HG03432 (cell line): ENCODE measurements at regions not wholly inside any gene's neighbourhood (a gene's known extent, or its start where the extent isn't known, plus 50 kb on each side); places are given as distances from the start of the nearest gene placed in this dataset.

Source experiments
- ATAC-seq: cut with Tn5 transposase; IDR thresholded peaks from one replicate; pipeline ENCODE4 v1.9.1; 2021; ENCODE audit warnings: mild to moderate bottlenecking, moderate library complexity; ENCODE audit not compliant: unreplicated experiment

GRCh38 chr6:82072751-82073150, 174.8 kb downstream of the IBTK start:
- no peak for ATAC-seq

- no peak for ATAC-seq
Observed at GRCh38 chr6:82072121-82072521, 175.4 kb downstream of the IBTK start.

DNA sequence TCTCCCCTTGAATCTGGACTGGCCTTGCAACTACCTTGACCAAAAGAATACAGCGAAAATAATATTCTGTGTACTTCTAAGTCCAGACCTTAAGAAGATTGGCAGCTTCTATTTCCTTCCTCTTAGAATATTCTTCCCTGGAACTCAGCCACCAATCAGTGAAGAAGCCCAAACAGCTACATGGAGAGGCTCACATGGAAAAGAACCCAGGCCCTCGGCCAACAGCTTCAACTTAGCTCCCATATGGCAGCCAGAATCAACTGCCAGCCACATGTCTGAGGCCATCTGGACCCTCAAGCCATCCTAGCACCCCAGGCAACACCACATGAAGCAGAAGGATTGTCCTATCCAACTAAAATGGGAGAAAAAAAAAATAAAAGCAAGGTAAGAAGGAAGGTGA, 178.8 kb downstream of the IBTK start:
- ATAC-seq = no peak

DNA sequence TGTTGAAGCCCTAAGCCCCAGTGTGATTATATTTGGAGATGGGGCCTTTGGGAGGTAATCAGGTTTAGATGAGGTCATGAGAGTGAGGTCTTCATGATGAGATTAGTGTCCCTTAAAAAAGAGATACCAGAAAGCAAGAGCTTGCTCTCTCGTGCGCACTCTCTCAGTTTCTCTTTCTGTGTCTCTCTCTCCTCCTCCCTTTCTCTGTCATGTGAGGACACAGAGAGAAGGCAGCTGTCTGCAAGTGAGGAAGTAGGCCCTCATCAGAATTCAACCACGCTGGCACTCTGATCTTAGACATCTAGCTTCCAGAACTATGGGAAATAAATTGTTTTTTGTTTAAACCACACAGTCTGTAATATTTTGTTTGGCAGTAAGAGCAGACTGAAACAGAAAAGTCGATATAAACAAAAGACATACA, 180.5 kb downstream of the IBTK start:
- ATAC-seq = peak; percentile 99

DNA sequence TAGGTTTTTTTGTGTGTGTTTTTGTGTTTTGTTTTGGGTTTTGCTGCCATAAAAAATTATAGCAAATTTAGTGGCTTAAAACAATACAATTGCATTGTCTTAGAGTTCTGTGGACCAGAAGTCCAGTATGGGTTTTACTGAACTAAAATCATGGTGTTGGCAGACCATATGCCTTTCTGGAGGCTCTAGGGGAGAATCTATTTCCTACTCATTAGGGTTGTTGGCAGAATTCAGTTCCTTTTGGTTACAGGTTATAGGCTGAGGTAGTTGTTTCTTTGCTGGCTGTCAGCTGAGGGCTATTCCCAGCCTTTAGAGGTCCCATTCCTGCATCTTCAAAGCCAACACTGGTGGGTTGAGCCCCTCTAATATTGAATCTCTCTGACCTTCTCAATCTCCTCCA, 181.3 kb downstream of the IBTK start:
- no peak for ATAC-seq

DNA sequence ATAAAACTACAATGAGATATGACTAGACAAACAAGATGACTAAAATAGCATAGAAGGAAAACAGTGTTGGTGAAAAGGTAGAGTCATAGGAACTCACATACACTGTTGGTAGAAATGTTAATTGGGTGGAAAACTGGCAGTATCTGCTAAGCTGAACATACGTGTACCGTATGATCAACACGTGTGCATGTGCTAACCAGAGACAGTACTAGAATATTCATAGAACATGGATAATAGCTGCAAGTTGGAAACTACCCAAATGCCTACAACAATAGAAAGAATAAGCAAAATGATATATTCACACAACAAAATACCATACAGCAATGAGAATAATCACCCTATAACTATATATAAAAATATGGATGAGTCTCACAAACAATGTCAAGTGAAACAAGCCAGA, 184.0 kb downstream of the IBTK start:
- ATAC-seq = no peak

- no peak for ATAC-seq
Observed at GRCh38 chr6:82062219-82062618, 185.3 kb downstream of the IBTK start.

DNA sequence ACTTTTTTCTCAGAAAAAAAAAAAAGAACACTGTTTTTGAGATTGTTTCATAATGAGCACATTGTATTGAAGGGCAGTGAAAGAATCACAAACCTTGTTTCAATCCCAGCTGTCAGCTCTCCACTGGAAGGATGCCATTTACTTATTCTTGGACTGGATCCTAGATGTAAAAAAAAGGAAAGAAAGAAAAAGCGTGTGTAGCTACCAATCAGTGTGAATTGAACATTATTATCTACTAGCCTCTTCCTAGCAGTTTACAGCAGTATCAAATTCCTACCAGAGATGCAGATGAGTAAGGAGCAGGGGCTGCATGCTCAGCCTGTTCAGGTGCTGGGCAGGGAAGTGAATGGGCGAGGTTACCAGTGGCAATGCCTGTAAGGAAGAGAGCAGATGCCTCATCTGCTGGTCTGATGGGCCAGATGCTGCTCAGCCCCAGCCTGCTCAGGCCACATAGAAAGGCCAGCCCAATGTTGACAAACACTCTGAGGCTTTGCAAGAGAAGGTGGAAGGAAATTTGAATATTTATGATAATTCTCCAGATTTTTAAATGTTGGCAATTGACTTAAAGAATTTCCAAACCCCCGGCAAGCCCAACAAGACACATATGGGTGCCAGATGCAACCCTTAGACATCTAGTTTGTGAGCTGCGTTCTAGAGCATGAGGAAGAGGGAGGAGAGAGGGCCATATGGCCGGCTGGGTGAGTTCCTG, 189.5 kb downstream of the IBTK start:
- no peak for ATAC-seq

- ATAC-seq = no peak
Observed at GRCh38 chr6:82056567-82056966, 191.0 kb downstream of the IBTK start.

- ATAC-seq = no peak
Observed at GRCh38 chr6:82045965-82046756, 201.4 kb downstream of the IBTK start.

- ATAC-seq = peak; percentile 87
Observed at GRCh38 chr6:82040405-82041221, 206.9 kb downstream of the IBTK start.

DNA sequence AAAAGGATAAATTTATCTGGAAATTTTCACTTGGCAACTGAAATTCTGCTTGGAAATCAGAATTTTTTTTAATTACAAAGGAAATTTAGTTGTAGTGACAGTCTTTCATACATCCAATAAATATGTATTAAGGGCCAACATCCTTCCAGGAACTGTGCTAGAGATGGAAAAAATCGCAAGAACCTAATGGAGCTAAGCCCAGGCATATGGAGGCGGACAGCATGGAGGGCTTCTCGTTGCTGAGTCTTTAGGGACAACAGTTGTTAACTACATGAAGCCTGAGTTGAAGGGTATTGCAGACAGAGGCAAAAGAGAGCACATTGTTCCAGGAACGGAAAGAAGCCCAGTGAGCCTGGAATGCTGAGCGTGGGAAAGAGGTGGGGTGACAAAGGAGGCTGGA, 208.9 kb downstream of the IBTK start:
- no peak for ATAC-seq

- no peak for ATAC-seq
Observed at GRCh38 chr6:82035526-82035925, 212.0 kb downstream of the IBTK start.

DNA sequence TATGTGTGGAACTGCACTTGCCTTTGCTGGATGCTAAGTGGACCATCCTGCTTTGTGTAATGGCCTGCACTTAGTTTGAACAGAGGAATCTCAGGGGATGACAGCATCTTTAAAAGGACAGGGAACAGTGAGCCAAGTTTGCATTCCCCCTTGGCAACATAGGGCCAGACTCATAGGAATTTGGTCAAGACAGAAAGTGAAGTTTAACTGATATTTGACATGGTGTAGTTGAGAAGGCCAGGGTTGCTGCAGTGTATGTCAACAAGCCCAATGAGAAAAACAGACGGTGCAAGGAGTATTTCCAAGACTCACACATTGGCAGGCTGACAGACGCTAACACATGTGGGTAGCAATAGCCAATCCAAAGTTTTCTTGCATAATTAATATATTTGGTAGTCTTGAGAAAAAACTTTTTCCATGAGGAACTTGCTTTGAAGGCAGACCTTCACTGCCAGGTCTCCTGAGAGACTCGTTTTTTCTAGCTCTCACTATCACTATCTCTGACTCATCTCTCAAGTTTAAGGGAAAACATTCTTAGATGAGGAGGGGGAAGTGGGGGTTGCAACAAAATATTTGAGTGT, 213.8 kb downstream of the IBTK start:
- ATAC-seq = no peak

DNA sequence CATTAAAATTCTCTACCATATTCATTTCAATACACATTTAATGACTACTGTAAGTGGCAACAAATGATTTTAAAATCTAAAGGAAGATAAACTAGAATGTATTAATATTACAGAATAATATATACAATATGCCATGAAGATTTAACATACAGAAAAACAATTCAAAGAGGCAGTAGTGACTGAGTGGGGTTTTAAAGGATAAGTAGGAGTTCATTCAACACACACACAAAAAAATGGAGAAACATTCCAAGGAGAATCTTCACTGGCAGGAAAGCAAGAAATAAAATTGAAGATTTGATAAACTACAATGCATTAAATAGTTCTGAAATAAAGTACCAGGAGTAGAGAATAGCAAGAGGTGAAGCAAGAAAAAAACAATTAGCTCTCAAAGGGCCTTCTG, 215.1 kb downstream of the IBTK start:
- ATAC-seq = no peak

DNA sequence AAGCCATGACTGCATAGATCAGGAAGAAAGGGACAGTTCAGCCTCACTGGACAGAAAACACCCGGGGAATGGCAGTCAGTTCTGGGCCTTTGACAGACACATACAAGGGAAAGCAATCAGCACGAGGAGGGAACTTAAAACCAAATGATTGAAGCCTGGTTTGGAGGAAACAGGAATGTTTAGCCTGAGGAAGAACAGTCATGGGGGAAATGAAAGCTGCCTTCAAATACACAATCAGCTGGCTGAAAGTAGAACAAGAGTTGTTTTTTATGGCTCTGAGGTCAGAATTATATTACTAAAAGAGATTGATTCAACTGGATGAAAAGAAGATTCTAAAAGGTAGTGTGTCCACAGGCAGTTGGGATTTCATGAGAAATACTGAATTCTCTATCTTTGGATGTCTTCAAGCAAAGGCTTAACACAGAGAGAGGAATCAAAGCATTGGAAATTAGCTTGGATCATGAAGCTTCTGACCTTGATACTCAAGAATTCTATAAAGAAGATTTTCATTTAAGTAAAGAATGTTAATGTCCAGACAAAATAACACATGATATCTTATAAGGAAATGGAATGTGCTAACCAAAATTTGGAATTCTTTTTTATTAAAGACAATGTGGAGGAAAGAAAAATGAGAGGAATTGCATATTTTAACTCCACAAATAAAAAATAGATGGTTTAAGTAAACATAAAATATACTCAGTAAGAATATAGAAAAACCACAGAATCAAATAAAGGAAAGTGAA, 216.6 kb downstream of the IBTK start:
- no peak for ATAC-seq

DNA sequence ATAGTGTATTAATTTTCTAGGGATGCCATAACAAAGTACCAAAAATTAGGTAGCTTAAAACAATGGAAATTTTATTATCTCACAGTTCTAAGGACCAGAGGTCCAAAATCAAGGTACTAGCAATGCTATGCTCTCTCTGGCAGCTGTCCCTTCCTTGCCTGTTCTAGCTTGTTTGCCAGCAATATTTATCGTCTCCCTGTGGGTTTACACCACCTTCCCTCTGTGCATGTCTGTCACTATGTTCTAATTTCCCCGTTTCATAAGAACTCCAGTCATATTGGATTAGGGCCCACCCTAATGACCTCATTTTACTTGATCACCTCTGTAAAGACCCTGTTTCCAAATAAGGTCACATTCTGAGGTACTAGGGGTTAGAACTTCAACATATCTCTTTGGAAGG, 217.2 kb downstream of the IBTK start:
- no peak for ATAC-seq

- no peak for ATAC-seq
Observed at GRCh38 chr6:82025271-82025670, 222.3 kb downstream of the IBTK start.

GRCh38 chr6:82022614-82023129, 224.9 kb downstream of the IBTK start:
- ATAC-seq = no peak

DNA sequence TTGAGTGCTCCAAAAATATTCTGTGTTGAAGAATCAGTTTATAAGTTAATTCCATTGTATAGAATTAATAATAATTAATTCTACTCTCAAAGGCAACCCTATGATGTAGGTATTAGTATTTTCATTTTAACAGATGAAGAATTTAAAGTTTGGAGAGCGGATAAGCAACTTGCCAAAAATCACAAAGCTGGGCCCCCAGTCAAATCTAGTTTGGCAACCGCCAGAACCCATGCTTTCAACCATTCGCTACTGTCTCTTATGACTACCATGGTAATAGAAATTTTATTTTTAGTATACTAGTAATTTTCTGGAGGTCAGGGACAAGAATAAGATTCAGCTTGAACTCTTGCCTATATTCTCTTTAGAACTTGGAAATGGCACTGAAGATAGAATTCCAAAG, 229.8 kb downstream of the IBTK start:
- ATAC-seq = no peak
